ENCODE measurements at regions not wholly inside any gene's neighbourhood (a gene's known extent, or its start where the extent isn't known, plus 50 kb on each side); places are given as distances from the start of the nearest gene placed in this dataset.

GRCh38 chr15:62320259-62320658 is 155.2 kb upstream of the C2CD4B start:
- Histone ChIP-seq H3K36me3 (ENCODE audit: control insufficient read depth in 4 of 4, insufficient read depth in 3 of 4, low read depth in 1 of 4, low read length in 3 of 4) (no peaks in the 10 kb centered on the region), H3K4me1 (ENCODE audit: control insufficient read depth in 4 of 4, insufficient read depth in 4 of 4, low read length in 3 of 4) (no peaks in the 10 kb centered on the region), H3K9ac (ENCODE audit: low read depth in 1 of 2, low read length in 2 of 2) (no peak overlapping the region), H3K9me3 (ENCODE audit: control insufficient read depth in 4 of 4, low read length in 3 of 4) (peaks cover 0 to 4% (median 1%) of the 10 kb centered on the region in 4 donors), H3K4me3 (ENCODE audit: low read depth in 1 of 3, low read length in 3 of 3) (no peak overlapping the region), H3K27me3 (ENCODE audit: control insufficient read depth in 4 of 4, insufficient read depth in 4 of 4, low read length in 3 of 4) (no peaks in the 10 kb centered on the region), H3K27ac (ENCODE audit: low read depth in 1 of 2, low read length in 2 of 2) (no peak overlapping the region)
- 88% methylated on average over 2 of the region's 2 CpGs for WGBS
- no peak for TF ChIP-seq GABPA (IDR thresholded peaks at IDR 0.05 in 1 of 2, conservative IDR thresholded peaks at IDR 0.05 in 1 of 2)
- no peak for TF ChIP-seq EGR1 (IDR thresholded peaks at IDR 0.05; ENCODE audit: low read depth in 2 of 2)
- TF ChIP-seq HNF4A (conservative IDR thresholded peaks at IDR 0.05) = no peak
- no peak for DNase-seq (ENCODE audit: low spot score)

- no peak for DNase-seq (ENCODE audit: low spot score)
- H3K27me3 ChIP-seq (ENCODE audit: control insufficient read depth in 4 of 4, insufficient read depth in 4 of 4, low read length in 3 of 4) = peaks cover 0 to 2% (median 0%) of the 10 kb centered on the region in 4 donors
- H3K4me3 ChIP-seq (ENCODE audit: low read depth in 1 of 3, low read length in 3 of 3) = no peak overlapping the region
- H3K36me3 ChIP-seq (ENCODE audit: control insufficient read depth in 4 of 4, insufficient read depth in 3 of 4, low read depth in 1 of 4, low read length in 3 of 4) = no peaks in the 10 kb centered on the region
- H3K4me1 ChIP-seq (ENCODE audit: control insufficient read depth in 4 of 4, insufficient read depth in 4 of 4, low read length in 3 of 4) = no peaks in the 10 kb centered on the region
- TF ChIP-seq TAF1 (conservative IDR thresholded peaks at IDR 0.05) = no peak
- TF ChIP-seq RAD21 (IDR thresholded peaks at IDR 0.05) = no peak
- TF ChIP-seq JUND (IDR thresholded peaks at IDR 0.05) = no peak
- TF ChIP-seq FOXA2 (IDR thresholded peaks at IDR 0.05) = no peak
- TF ChIP-seq, protein P1, sequence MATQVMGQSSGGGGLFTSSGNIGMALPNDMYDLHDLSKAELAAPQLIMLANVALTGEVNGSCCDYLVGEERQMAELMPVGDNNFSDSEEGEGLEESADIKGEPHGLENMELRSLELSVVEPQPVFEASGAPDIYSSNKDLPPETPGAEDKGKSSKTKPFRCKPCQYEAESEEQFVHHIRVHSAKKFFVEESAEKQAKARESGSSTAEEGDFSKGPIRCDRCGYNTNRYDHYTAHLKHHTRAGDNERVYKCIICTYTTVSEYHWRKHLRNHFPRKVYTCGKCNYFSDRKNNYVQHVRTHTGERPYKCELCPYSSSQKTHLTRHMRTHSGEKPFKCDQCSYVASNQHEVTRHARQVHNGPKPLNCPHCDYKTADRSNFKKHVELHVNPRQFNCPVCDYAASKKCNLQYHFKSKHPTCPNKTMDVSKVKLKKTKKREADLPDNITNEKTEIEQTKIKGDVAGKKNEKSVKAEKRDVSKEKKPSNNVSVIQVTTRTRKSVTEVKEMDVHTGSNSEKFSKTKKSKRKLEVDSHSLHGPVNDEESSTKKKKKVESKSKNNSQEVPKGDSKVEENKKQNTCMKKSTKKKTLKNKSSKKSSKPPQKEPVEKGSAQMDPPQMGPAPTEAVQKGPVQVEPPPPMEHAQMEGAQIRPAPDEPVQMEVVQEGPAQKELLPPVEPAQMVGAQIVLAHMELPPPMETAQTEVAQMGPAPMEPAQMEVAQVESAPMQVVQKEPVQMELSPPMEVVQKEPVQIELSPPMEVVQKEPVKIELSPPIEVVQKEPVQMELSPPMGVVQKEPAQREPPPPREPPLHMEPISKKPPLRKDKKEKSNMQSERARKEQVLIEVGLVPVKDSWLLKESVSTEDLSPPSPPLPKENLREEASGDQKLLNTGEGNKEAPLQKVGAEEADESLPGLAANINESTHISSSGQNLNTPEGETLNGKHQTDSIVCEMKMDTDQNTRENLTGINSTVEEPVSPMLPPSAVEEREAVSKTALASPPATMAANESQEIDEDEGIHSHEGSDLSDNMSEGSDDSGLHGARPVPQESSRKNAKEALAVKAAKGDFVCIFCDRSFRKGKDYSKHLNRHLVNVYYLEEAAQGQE (IDR thresholded peaks at IDR 0.05) = no peak
- TF ChIP-seq FOXA1 (IDR thresholded peaks at IDR 0.05) = no peak
- no peak for TF ChIP-seq SP1 (IDR thresholded peaks at IDR 0.05)
- TF ChIP-seq, protein P2, sequence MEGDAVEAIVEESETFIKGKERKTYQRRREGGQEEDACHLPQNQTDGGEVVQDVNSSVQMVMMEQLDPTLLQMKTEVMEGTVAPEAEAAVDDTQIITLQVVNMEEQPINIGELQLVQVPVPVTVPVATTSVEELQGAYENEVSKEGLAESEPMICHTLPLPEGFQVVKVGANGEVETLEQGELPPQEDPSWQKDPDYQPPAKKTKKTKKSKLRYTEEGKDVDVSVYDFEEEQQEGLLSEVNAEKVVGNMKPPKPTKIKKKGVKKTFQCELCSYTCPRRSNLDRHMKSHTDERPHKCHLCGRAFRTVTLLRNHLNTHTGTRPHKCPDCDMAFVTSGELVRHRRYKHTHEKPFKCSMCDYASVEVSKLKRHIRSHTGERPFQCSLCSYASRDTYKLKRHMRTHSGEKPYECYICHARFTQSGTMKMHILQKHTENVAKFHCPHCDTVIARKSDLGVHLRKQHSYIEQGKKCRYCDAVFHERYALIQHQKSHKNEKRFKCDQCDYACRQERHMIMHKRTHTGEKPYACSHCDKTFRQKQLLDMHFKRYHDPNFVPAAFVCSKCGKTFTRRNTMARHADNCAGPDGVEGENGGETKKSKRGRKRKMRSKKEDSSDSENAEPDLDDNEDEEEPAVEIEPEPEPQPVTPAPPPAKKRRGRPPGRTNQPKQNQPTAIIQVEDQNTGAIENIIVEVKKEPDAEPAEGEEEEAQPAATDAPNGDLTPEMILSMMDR (IDR thresholded peaks at IDR 0.05; ENCODE audit: low read depth, low read length, missing input control) = no peak
- no peak for TF ChIP-seq MAX (IDR thresholded peaks at IDR 0.05)
- TF ChIP-seq GABPA (IDR thresholded peaks at IDR 0.05 in 1 of 2, conservative IDR thresholded peaks at IDR 0.05 in 1 of 2) = no peak
- TF ChIP-seq, protein P3, sequence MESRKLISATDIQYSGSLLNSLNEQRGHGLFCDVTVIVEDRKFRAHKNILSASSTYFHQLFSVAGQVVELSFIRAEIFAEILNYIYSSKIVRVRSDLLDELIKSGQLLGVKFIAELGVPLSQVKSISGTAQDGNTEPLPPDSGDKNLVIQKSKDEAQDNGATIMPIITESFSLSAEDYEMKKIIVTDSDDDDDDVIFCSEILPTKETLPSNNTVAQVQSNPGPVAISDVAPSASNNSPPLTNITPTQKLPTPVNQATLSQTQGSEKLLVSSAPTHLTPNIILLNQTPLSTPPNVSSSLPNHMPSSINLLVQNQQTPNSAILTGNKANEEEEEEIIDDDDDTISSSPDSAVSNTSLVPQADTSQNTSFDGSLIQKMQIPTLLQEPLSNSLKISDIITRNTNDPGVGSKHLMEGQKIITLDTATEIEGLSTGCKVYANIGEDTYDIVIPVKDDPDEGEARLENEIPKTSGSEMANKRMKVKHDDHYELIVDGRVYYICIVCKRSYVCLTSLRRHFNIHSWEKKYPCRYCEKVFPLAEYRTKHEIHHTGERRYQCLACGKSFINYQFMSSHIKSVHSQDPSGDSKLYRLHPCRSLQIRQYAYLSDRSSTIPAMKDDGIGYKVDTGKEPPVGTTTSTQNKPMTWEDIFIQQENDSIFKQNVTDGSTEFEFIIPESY (IDR thresholded peaks at IDR 0.05) = no peak
- TF ChIP-seq, protein P4, sequence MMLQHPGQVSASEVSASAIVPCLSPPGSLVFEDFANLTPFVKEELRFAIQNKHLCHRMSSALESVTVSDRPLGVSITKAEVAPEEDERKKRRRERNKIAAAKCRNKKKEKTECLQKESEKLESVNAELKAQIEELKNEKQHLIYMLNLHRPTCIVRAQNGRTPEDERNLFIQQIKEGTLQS (IDR thresholded peaks at IDR 0.05) = no peak
- TF ChIP-seq HNF4A (conservative IDR thresholded peaks at IDR 0.05) = no peak
- no peak for TF ChIP-seq NR2F2 (IDR thresholded peaks at IDR 0.05)
- TF ChIP-seq RXRA (IDR thresholded peaks at IDR 0.05) = no peak
- TF ChIP-seq YY1 (IDR thresholded peaks at IDR 0.05) = no peak
- H3K9ac ChIP-seq (ENCODE audit: low read depth in 1 of 2, low read length in 2 of 2) = no peak overlapping the region
- H3K27ac ChIP-seq (ENCODE audit: low read depth in 1 of 2, low read length in 2 of 2) = no peak overlapping the region
- WGBS = 69% methylated on average over 8 of the region's 8 CpGs
- peaks cover 0 to 4% (median 1%) of the 10 kb centered on the region in 4 donors for H3K9me3 ChIP-seq (ENCODE audit: control insufficient read depth in 4 of 4, low read length in 3 of 4)
Observed at GRCh38 chr15:62323353-62323890, 158.3 kb upstream of the C2CD4B start.

Measured in liver (tissue), 8 donors.